ENCODE measurements at regions not wholly inside any gene's neighbourhood (a gene's known extent, or its start where the extent isn't known, plus 50 kb on each side); places are given as distances from the start of the nearest gene placed in this dataset.
A peak's percentile ranks its signal among the peaks of the same experiment; 100 is the strongest.

DNA sequence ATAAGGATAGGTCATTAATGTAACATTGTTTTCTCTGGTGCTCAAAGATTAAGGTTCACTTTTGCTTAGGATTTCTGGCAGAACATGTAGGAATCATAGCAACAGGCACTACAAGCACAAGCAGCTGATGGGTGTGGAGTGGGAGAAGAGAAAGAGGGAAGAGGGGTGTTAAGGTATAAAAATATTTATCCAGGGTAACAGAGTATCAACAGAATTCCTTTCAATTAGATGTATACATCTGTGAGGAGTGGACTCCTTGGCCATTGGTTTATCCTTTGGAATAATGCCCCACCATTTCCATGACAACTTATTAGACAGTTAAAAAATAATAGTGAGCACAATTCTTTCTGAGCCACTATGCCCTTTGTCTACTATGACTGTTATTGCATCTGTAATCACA, 388.3 kb upstream of the DDHD1 start:
- Histone ChIP-seq H3K4me3 (no peak overlapping the region), H3K27me3 (no peaks in the 10 kb centered on the region), H3K27ac (no peak overlapping the region), H3K9me3 (no peaks in the 10 kb centered on the region), H3K4me1 (no peaks in the 10 kb centered on the region), H3K36me3 (no peaks in the 10 kb centered on the region)
- no peak for DNase-seq
- TF ChIP-seq, protein P1, sequence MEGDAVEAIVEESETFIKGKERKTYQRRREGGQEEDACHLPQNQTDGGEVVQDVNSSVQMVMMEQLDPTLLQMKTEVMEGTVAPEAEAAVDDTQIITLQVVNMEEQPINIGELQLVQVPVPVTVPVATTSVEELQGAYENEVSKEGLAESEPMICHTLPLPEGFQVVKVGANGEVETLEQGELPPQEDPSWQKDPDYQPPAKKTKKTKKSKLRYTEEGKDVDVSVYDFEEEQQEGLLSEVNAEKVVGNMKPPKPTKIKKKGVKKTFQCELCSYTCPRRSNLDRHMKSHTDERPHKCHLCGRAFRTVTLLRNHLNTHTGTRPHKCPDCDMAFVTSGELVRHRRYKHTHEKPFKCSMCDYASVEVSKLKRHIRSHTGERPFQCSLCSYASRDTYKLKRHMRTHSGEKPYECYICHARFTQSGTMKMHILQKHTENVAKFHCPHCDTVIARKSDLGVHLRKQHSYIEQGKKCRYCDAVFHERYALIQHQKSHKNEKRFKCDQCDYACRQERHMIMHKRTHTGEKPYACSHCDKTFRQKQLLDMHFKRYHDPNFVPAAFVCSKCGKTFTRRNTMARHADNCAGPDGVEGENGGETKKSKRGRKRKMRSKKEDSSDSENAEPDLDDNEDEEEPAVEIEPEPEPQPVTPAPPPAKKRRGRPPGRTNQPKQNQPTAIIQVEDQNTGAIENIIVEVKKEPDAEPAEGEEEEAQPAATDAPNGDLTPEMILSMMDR (IDR thresholded peaks at IDR 0.05), result no peak
- TF ChIP-seq POLR2A (IDR thresholded peaks at IDR 0.05), result no peak
- intact Hi-C loops (cut with DNase I), result no loop called here
- ATAC-seq, result no peak

DNA sequence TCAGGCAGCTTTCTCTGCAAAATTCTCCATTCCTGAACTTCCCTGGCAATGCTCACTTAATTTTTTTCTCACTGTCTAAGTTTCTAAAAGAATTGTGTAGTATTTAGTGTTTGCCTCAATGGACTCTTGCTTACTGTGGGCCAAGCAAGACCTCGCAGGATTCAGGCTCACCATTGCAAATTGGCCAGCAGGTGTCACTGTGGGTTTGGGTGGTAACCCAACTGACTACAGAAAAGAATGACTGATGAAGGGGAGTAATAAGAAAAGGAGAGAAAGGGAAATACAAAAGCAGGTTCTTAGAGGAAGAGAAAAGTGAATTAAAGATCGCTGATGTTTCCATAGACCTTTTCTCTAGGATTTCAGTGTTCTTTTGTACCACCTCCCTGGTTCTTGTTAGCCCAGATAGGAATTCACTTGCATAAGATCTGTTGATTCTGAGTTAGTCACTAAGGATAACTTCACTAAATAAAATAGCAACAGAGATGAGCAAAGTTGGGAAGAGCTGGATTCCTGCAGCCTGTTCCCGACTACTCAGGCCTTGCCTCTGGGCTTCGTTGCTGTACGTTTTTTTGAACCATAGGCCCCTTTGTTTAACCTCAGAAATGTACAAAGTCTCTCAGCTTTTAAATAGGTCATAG, 386.5 kb upstream of the DDHD1 start:
- Histone ChIP-seq H3K36me3 (no peaks in the 10 kb centered on the region), H3K9me3 (no peaks in the 10 kb centered on the region), H3K4me1 (no peaks in the 10 kb centered on the region), H3K27me3 (no peaks in the 10 kb centered on the region), H3K27ac (no peak overlapping the region), H3K4me3 (no peak overlapping the region)
- peak; percentile 91 to 98 (median 94) for ATAC-seq
- intact Hi-C loops (cut with DNase I), result no loop called here
- DNase-seq, result peak; percentile 64 to 74 (median 68)
- WGBS (ENCODE audit: insufficient coverage, low coverage, low lambda C conversion rate, missing lambda C conversion rate), result 20% methylated on average over 5 of the region's 5 CpGs
- TF ChIP-seq, protein P1 (IDR thresholded peaks at IDR 0.05), result peak; percentile 84 to 93 (median 90)
- no peak for TF ChIP-seq POLR2A (IDR thresholded peaks at IDR 0.05)

DNA sequence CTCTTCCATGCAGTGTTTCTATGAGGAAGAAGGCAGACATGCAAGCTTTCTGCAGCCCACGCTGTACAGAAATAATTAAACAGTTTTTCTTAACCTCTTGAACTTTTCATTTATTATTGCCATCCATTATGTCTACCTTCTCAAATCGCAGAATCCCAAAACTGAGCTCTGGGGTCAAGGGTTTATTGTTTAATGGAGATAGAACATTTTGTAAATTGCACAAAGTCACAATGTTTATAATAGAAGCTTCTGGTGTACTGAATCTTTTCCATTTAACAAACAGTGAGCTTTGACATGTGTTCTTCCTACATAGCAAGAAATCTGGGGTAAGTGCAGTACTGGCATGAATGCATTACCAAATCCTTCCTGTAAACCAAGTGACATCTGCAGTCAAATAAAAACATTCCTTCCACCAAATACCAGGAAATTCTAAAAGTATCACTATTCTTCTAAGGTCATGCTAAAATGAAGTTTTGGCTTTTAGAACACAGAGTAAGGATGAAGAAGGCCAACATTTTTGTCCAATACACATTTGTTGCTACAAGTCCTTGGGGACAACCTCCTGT, 385.3 kb upstream of the DDHD1 start:
- Histone ChIP-seq H3K9me3 (no peaks in the 10 kb centered on the region), H3K36me3 (no peaks in the 10 kb centered on the region), H3K27ac (no peak overlapping the region), H3K4me1 (no peaks in the 10 kb centered on the region), H3K27me3 (no peaks in the 10 kb centered on the region), H3K4me3 (no peak overlapping the region)
- no peak for DNase-seq
- intact Hi-C loops (cut with DNase I), result no loop called here
- TF ChIP-seq, protein P1 (IDR thresholded peaks at IDR 0.05), result no peak
- TF ChIP-seq POLR2A (IDR thresholded peaks at IDR 0.05), result no peak
- WGBS (ENCODE audit: insufficient coverage, low coverage, low lambda C conversion rate, missing lambda C conversion rate), result 57% methylated on average over 2 of the region's 2 CpGs
- ATAC-seq, result no peak

DNA sequence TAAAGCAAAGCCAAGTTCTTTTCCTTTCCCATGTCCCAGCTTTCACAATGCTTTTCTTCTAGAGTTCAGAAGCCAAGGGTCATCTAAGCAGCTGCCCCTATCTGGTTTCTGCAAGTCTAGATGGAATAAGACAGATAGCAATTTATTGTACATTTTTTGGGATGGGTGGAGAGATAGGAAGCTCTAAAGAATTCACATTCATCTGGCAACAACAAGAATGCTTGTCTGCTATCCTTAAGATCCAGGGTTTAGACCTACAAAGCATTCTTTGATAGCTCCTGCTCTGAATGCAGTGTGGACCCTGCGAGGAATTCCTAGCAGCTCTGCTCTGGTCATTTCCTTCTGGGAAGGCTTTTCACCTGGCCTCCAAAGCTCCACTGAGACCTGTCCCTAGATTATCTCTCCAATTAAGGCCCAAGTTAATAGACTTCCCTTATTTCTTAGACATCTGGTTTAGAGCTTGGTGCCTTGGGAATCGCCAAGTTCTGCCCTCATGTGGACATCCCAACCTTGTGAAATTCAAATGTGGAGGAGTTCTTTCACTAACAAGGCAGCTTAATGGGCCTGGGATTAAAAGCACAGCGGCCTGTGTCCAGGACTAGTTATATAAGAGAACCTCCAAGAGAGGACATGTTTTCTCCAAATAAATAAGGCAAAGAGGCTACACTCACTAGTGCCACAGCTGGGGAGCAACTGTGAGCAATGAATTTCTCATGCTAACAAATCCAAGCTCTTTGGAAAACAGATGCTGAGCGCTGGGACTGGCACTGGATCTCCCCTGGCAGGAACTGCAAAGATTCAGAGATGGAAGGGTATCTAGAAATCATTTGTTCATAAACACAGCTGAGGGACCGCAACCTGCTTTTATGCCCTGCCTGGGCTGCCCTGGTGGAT, 384.5 kb upstream of the DDHD1 start:
- whole genome bisulfite sequencing (ENCODE audit: insufficient coverage, low coverage, low lambda C conversion rate, missing lambda C conversion rate), result 68% methylated on average over 5 of the region's 5 CpGs

More for the DNA sequence above, 384.5 kb upstream of the DDHD1 start:
- H3K4me1 ChIP-seq, result no peaks in the 10 kb centered on the region
- DNase-seq (no peak), ATAC-seq (no peak)
- H3K9me3 ChIP-seq, result no peaks in the 10 kb centered on the region
- H3K27me3 ChIP-seq, result no peaks in the 10 kb centered on the region
- no peak overlapping the region for H3K27ac ChIP-seq
- no peak overlapping the region for H3K4me3 ChIP-seq
- no peaks in the 10 kb centered on the region for H3K36me3 ChIP-seq
- intact Hi-C loops (cut with DNase I), result no loop called here
- TF ChIP-seq, protein P1 (IDR thresholded peaks at IDR 0.05), result no peak
- TF ChIP-seq POLR2A (IDR thresholded peaks at IDR 0.05), result no peak
